LHCN-M2 (cell line): ENCODE measurements at regions not wholly inside any gene's neighbourhood (a gene's known extent, or its start where the extent isn't known, plus 50 kb on each side); places are given as distances from the start of the nearest gene placed in this dataset.

Source experiments
- DNase-seq: peaks from one replicate; pipeline ENCODE4 v3.0.0-alpha.2; 2012; ENCODE audit warnings: low read depth

GRCh38 chr10:60728056-60728455, 50.2 kb upstream of the CDK1 start:
- no peak for DNase-seq

DNA sequence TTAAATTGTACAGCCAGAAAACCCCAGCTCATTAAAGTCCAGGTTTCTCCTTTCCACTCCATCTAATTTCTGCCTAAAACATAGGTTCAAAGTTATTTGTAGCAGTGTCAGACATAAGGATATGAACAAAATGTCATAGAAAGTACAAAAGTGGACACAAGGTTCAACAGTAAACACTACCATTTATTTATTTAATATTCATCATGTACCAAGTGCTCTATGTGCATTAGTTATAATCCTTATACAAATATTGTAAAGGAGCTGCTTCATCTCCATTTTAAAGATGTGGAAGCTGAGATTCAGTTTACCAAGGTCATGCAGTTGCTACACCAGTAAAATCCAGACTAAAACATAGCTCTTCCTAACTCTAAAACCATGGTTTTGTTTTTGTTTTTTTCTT, 52.0 kb upstream of the CDK1 start:
- DNase-seq, result no peak

DNA sequence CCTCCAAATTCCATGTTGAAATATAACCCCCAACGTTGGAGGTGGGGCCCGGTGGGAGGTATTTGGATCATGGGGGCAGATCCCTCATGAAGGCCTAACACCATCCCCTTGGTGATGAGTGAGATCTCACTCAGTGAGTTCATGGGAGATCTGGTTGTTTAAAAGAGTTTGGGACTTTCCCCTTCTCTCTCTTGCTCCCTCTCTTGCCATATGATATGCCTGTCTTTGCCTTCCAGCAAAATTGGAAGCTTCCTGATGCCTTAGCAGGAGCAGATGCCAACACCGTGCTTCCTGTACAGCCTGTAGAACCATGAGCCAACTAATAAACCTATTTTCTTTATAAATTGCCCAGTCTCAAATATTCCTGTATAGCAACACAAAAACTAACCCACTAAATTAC, 55.7 kb upstream of the CDK1 start:
- no peak for DNase-seq

DNA sequence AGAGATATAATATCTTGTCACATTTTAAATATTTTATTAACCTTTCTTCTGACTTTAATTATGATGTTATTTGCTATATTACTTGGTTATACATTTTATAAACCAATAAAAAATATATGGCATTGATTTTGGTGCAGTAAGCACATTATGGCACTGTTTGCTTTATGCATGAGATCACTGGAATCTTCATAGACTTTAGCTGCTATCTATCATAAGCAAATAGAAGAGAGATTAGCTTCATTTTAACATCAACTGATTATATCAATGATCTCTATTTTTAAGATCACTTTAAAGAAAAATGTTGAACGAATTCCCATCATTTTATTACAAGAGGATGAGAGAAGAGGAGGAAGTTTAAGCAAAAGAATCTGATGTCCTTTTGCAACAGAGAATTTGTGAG, 58.6 kb upstream of the CDK1 start:
- no peak for DNase-seq

DNA sequence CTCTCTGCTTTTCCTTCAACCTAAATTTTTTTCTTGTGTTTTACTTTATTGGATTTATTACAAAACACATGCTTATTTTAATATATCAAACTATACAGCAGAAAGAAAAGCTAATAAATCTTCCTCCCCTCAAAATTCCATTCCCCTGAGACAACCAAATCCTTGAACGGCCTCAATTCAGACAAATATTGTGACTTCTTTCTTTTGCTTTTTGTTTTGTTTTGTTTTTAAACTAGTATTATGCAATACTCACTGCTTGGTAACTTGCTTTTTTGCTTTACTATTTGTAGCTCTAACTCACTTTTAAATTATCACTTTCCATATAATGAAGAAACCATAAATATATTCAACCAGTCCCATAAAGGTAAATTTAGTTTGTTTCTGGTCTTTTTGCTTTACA, 59.4 kb upstream of the CDK1 start:
- peak; percentile 22 for DNase-seq

- no peak for DNase-seq
Measured at GRCh38 chr10:60717852-60718251, 60.4 kb upstream of the CDK1 start.

GRCh38 chr10:60714233-60714632, 64.0 kb upstream of the CDK1 start:
- no peak for DNase-seq

DNA sequence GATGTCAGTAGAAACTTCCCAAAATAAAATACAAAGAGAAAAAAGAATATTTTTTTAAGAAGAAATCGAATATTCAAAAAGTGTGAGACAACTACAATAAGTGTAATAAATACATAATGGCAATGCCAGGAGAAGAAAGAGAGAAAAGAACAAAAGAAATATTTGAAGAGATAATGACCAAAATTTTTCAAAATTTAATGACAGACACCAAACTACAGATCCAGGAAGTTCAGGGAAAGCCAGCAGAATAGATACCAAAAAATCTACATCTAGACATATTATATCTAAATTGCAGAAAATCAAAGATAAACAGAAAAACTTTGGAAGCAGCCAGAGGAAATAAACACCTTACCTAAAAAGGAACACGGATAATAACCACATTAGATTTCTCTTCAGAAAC, 66.8 kb upstream of the CDK1 start:
- no peak for DNase-seq

DNA sequence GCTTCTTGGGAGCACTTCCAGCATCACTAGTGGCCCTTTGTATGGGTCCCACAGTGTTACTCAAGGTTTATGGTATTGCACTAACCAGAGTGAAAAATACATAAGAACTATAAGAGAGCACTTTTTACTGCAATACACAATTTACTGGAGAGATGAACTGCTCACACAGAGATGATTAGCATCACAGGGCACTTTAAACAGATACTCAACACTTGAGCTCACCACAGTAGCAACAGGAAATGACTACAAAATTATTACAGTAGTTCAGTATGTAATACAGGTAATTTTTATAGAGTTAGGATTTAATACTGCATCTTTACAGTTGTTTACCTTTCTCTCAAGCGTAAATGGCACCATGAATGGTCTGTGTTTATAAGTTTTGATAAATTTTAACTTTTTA, 68.2 kb upstream of the CDK1 start:
- DNase-seq, result no peak

DNA sequence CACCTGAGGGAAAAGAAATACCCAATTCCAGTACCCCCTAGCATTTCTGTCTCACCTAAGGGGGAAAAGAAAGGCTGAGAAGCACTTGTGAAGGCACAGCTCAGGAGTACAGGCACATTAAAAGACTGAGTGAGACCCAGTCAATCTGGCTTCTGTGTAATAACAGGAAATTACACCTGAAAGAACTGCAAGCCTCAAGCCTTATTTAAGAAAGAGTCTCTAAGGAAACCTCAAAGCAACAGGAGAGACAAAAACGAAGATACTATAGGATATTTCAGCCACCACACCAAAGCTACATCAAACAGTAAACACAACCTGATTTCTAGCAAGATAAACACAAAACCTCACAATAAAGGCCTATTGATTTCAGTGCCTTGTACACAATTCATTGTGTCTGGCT, 69.6 kb upstream of the CDK1 start:
- no peak for DNase-seq

DNA sequence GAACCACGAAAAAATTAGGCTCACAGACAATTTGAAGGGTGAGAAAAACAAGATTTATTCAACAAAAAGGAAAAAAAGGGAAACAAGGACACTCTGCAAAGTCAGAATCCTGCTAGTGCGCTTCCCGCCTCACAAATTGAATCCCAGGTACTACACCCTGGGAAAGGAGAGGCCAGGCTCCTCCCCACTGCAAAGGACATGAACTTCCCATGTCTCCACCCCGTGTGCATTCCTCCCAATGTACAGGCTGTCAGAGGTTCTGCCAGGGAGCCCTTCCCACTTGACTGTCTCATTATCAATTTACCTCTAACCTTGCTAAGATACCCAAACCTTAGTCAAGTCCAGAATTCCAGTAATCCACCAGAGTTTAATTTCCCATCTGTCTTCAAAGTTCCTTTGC, 70.4 kb upstream of the CDK1 start:
- no peak for DNase-seq

DNA sequence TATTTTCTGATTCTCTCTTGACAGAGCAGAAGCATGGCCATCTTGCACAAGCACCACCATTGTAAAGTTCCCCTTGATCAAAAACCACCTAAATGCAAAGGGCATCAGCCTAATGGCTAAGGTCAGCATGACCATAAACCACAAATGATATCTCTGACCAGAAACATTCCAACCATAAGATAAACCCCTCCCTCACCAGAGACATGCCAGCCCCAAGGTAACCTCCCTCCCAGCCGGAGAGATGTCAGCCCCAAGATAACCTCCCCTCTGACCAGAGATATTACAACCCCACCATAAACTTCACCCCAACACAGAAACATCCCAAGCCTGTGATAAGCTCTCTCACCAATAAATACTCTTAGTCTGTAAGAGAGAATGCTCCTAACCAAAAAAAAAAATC, 72.1 kb upstream of the CDK1 start:
- no peak for DNase-seq

DNA sequence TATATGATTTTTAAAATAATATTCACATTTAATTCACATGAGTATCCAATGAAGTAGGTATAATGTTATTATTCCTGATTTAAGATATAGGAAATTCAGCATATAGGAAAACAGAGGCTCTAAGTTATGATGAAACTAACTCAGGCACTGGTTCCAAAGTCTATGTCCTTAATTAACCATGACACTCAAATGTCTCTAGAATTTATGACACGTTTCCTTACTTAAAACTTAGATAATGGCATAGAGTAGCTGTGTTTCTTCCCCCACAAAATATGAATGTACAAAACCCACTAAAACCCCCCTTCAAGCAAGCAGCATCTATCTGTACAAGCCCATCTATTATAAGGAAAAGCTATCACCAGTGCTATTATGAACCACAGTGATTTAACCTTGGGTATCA, 72.9 kb upstream of the CDK1 start:
- no peak for DNase-seq

GRCh38 chr10:60704471-60704870, 73.8 kb upstream of the CDK1 start:
- DNase-seq, result no peak

DNA sequence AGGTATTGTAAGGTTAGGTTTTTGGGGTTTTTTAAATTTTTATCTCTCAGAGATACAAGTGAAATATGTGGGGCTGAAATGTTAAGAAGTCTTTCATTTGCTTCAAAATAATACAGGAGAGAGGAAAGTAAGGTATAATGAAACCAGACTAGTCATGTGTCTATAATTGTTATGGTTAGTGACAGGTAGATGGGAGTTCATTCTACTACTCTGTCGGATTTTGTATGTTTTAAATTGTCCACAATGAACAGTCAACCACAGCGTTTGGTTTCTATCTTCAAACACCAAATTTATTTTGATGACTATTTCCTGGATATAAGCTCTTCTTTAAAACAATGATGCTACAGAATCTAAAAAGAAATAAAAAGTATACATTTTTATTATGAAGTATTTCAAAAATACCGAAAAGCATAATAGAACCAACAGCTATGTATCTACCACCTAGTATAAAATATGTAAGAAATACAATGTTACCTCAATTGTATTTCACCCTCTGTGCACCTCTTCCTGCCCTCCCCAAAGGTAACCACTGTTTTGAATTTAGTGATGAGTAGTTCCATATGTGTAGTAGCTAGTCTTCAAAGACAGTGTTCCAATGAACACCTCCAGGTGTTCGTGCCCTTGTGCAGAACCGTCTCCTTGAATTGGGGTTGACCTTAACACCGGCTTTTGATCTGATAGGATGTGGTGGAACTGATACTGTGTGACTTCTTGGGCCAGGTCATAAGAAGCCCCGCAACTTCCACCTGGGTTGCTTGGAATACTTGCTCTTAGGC, 74.8 kb upstream of the CDK1 start:
- no peak for DNase-seq

DNA sequence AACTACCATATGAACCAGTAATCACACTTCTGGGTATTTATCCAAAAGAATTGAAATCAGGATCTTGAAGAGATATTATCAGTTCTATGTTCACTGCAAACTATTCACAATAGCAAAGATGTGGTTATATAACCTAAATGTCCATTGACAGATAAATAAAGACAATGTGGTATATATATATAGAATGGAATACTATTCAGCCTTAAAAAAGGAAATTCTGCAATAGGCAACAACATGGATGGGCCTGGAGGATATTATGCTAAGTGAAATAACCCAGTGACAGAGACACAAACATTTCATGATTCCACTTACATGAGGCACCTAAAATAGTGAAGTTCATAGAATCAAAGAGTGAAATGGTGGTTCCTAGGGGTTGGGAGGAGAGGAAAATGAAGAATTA, 90.6 kb upstream of the CDK1 start:
- DNase-seq, result no peak

DNA sequence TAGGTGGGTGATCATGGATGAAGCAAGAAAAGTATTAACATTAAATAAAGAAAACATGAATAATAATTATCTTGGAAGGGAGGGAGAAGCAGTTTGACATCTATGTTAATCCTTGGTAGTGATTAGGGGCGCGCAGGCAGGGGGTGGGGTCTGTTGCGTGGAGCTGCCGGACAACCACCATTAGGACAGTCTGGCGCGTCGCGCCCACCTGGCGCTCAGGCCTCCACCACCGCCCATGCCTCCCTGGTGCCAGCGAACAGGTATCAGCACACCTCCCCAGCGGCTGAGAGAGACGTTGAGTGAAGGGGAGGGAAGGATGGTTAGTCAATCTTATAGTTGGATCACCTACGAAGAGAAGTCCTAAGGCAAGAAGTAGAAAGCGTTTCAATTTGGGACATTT, 94.2 kb upstream of the CDK1 start:
- no peak for DNase-seq

DNA sequence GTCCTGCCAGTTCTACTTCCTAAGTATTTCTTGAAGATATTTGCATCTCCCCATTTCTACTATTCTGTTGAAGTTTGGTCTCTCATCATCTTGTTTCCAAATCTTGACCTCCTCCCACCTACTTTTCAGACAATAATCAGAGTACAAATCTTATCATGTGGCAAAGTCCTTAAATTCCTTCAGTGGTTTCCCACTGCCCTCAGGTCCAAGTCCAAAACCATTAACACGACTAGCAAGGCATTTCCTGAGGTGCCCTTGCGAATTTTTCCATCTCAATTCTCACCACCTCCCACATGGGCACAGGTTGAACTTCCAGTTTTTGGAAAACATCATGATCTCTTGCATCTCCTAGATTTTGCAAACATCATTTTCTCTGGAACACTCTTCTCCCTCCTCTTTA, 97.2 kb upstream of the CDK1 start:
- DNase-seq, result no peak

DNA sequence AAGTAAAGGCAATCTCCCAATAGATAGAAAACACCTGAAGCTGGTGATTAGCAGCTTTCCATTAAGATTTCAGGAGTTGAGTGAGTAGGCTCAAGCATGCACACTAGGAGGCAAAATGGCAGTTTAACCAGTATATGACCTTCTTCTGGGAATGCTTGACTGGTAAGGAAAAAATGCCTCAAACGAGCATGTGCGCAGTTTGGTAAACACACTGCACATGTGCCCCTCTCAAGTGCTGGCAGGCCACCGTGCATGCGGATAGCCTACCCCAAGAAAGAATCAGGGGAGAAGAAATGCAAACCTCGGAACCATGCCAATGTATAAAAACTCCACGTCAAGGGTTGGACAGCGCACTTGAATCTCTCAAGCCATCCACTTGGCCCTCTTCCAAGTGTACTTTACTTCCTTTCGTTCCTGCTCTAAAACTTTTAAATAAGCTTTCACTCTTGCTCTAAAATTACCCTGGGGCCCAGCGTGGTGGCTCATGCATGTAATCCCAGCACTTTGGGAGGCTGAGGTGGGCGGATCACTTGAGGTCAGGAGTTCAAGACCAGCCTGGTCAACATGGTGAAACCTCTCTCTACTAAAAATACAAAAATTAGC, 98.8 kb upstream of the CDK1 start:
- DNase-seq, result no peak

DNA sequence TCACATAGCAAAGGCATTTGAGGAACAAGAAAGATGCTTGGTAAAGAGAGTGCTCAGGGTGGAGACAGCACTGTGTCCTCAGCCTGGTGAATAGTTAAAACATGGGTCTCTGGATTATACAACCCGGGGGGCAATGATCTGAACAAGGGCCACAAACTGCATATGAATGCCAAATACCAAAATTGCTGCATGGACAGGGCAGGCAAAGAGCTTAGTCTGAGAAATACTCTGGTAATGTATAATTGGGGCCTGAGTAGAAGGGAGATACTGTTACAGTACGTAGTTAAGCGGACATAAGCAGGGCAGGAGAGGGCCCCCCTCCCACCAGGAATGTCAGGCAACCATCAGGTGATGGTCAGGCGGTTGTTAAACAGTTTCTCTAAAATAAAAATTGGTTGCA, 99.3 kb upstream of the CDK1 start:
- no peak for DNase-seq

GRCh38 chr10:60677531-60678129, 100.6 kb upstream of the CDK1 start:
- peak; percentile 11 for DNase-seq

DNA sequence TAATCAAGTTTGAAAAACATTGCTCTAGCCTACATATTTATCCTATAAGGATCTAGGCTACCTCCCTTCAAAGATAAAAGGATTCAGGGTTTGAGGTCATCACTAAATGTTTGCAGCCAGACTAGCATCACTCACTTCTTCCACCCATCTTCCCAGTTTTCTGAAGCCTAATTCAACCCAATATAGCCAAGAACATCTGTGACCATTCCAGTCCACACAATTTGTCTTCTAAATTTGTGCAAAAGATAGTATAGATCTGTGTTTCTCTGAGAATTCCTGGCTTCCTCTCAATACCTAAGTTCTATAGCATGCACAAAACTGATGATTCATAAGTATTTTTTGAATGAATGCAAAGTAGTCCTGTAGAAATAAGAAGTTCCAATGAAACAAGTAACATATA, 103.0 kb upstream of the CDK1 start:
- no peak for DNase-seq

DNA sequence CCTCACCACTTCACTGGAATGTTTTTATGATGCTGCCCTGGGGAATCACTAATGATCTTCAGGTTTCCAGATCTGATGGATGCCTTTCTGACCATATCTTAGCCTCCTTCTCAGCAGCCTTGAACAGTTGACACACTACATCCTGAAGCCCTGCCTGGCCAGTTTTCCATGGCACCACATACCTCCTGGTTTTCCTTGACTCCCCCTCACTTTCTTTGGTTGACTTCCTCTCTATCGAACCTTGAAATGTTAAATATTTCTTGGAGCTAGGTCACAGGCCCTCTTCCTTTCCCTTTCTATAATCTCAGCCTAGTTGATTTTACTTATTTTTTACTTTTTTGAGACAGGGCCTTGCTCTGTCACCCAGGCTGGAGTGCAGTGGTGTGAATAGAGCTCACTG, 108.8 kb upstream of the CDK1 start:
- no peak for DNase-seq
